ENCODE measurements at regions not wholly inside any gene's neighbourhood (a gene's known extent, or its start where the extent isn't known, plus 50 kb on each side); places are given as distances from the start of the nearest gene placed in this dataset.

DNA sequence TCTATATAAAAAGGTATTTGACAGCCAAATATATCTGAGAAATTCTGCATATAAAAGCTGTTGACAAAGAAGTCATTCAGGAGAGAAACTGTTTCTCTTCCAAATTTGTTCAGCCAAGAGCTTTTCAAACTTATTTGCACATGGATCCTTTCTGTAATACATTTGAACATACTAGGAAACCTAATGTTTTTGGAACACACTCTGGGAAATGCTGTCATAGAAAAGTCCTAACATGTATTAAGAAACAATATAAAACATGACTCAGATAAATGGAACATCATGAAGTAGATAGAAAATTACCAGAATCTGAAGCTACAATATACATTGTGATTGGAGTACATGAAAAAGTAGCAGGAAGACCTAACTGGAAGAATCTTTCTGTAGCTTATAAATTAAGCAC lies 781.5 kb upstream of the EPHA5 start:
- DNase-seq (ENCODE audit: low read depth, low spot score) (no peak), FAIRE-seq (no peak)
- BruUV-seq (replicated peaks), result no TSS peak
- Histone ChIP-seq H3K79me2 (ENCODE audit: control insufficient read depth, insufficient read depth, low read length) (no peaks in the 10 kb centered on the region), H3K9me1 (replicated peaks; ENCODE audit: control insufficient read depth, extremely low read depth, insufficient read depth, low read length) (no peaks in the 10 kb centered on the region), H3K27ac (ENCODE audit: insufficient read depth, low read depth, low read length) (no peak overlapping the region), H3K4me2 (ENCODE audit: insufficient read depth, low read length) (no peak overlapping the region), H4K20me1 (replicated peaks; ENCODE audit: control insufficient read depth, extremely low read depth, insufficient read depth, low read length) (no peaks in the 10 kb centered on the region), H2AFZ (ENCODE audit: low read depth, low read length) (no peak overlapping the region), H3K9ac (replicated peaks; ENCODE audit: extremely low read depth, insufficient read depth, low read length) (no peak overlapping the region), H3K36me3 (ENCODE audit: control insufficient read depth in 2 of 2, extremely low read depth in 1 of 2, insufficient read depth in 2 of 2, low read length in 2 of 2) (no peaks in the 10 kb centered on the region), H3K4me3 (replicated peaks in 1 of 3; ENCODE audit: insufficient read depth in 1 of 3, low read depth in 1 of 3, low read length in 3 of 3) (no peak overlapping the region), H3K4me1 (ENCODE audit: control insufficient read depth, extremely low read depth, insufficient read depth, low read length) (no peaks in the 10 kb centered on the region), H3K27me3 (ENCODE audit: control insufficient read depth in 2 of 2, insufficient read depth in 2 of 2, low read length in 2 of 2) (no peaks in the 10 kb centered on the region), H3K9me3 (replicated peaks; ENCODE audit: control insufficient read depth, insufficient read depth, low read length) (no peaks in the 10 kb centered on the region)
- POLR2A ChIA-PET, result no interaction called here
- intact Hi-C loops (cut with micrococcal nuclease), result no loop called here
- dilution Hi-C loops (cut with MboI; ENCODE audit: extremely low pct_ligation_motif_present, low sequenced_read_pairs), result no loop called here
- TF ChIP-seq, protein P1, sequence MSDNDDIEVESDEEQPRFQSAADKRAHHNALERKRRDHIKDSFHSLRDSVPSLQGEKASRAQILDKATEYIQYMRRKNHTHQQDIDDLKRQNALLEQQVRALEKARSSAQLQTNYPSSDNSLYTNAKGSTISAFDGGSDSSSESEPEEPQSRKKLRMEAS (IDR thresholded peaks at IDR 0.05; ENCODE audit: insufficient read depth, insufficient read length), result no peak
- TF ChIP-seq, protein P2, sequence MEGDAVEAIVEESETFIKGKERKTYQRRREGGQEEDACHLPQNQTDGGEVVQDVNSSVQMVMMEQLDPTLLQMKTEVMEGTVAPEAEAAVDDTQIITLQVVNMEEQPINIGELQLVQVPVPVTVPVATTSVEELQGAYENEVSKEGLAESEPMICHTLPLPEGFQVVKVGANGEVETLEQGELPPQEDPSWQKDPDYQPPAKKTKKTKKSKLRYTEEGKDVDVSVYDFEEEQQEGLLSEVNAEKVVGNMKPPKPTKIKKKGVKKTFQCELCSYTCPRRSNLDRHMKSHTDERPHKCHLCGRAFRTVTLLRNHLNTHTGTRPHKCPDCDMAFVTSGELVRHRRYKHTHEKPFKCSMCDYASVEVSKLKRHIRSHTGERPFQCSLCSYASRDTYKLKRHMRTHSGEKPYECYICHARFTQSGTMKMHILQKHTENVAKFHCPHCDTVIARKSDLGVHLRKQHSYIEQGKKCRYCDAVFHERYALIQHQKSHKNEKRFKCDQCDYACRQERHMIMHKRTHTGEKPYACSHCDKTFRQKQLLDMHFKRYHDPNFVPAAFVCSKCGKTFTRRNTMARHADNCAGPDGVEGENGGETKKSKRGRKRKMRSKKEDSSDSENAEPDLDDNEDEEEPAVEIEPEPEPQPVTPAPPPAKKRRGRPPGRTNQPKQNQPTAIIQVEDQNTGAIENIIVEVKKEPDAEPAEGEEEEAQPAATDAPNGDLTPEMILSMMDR (IDR thresholded peaks at IDR 0.05; ENCODE audit: extremely low read depth in 1 of 2, insufficient read depth in 1 of 2, low read depth in 1 of 2, low read length in 2 of 2), result no peak
- TF ChIP-seq POLR2A (IDR thresholded peaks at IDR 0.05; ENCODE audit: low read depth, low read length), result no peak
- TF ChIP-seq JUN (IDR thresholded peaks at IDR 0.05; ENCODE audit: borderline replicate concordance, insufficient read depth, insufficient read length, low read depth), result no peak
- no peak for TF ChIP-seq MYC (IDR thresholded peaks at IDR 0.05; ENCODE audit: low read depth, low read length)
- TF ChIP-seq EZH2 (IDR thresholded peaks at IDR 0.05; ENCODE audit: borderline replicate concordance, low read depth, low read length, severe bottlenecking), result no peak
- TF ChIP-seq FOS (IDR thresholded peaks at IDR 0.05; ENCODE audit: borderline replicate concordance, insufficient read depth, low read length), result no peak
- TF ChIP-seq POLR2AphosphoS5 (IDR thresholded peaks at IDR 0.05; ENCODE audit: insufficient read depth, low read depth, low read length), result no peak
- TF ChIP-seq GATA2 (IDR thresholded peaks at IDR 0.05; ENCODE audit: insufficient read depth, insufficient read length, low read depth, low read length), result no peak
- CTCF ChIA-PET, result interaction anchor here (1.4 kb wide), 1 partner anchor 16 kb away, joined by 3 read pairs; no protein-coding TSS in a partner anchor

All from endothelial cell of umbilical vein (primary cell).